Endothelial cell of umbilical vein (primary cell): ENCODE measurements at regions not wholly inside any gene's neighbourhood (a gene's known extent, or its start where the extent isn't known, plus 50 kb on each side); places are given as distances from the start of the nearest gene placed in this dataset.

Source experiments
- EZH2 ChIP-seq: IDR thresholded peaks from 2 replicates; pipeline ENCODE4 v1.6.1; 2012; ENCODE audit warnings: borderline replicate concordance, low read depth, mild to moderate bottlenecking, moderate library complexity, low read length, inconsistent platforms; ENCODE audit not compliant: severe bottlenecking
- POLR2A ChIP-seq: IDR thresholded peaks from 2 replicates; pipeline ENCODE4 v1.6.1; 2012; ENCODE audit warnings: low read depth, mild to moderate bottlenecking, control low read depth, low read length
- TF ChIP-seq, protein P1 (sequence below), 2 donors: IDR thresholded peaks; 1 replicate in 1 of 2; 2 replicates in 1 of 2; pipeline ENCODE4 v1.5.1; 2011; ENCODE audit warnings: low read length in 2 of 2, mild to moderate bottlenecking in 2 of 2, moderate library complexity in 2 of 2, control low read depth in 1 of 2, inconsistent platforms in 1 of 2, low read depth in 1 of 2; ENCODE audit not compliant: insufficient read depth in 1 of 2; ENCODE audit errors: extremely low read depth in 1 of 2

DNA sequence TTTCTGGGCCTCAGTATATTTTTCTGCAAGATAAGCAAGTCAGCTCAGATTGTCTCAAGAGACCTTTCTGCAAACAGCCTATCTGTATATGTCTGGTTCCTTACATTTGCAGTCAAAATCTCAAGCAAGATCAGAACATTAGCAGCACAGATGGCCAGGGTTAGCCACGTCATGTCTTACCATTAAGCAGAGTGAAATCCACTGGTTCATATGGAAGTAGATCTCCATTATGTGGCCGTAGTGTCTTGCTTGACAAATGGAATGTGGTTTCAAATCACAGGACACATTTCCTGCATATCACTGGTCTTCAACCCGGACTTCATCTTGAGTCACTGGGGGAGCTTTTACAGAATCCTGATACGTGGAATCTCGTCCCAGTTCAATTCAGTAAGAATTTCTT is 500.2 kb downstream of the FBXO15 start:
- TF ChIP-seq EZH2 (no peak), POLR2A (no peak)
- TF ChIP-seq, protein P1, sequence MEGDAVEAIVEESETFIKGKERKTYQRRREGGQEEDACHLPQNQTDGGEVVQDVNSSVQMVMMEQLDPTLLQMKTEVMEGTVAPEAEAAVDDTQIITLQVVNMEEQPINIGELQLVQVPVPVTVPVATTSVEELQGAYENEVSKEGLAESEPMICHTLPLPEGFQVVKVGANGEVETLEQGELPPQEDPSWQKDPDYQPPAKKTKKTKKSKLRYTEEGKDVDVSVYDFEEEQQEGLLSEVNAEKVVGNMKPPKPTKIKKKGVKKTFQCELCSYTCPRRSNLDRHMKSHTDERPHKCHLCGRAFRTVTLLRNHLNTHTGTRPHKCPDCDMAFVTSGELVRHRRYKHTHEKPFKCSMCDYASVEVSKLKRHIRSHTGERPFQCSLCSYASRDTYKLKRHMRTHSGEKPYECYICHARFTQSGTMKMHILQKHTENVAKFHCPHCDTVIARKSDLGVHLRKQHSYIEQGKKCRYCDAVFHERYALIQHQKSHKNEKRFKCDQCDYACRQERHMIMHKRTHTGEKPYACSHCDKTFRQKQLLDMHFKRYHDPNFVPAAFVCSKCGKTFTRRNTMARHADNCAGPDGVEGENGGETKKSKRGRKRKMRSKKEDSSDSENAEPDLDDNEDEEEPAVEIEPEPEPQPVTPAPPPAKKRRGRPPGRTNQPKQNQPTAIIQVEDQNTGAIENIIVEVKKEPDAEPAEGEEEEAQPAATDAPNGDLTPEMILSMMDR (IDR thresholded peaks at IDR 0.05; ENCODE audit: extremely low read depth in 1 of 2, insufficient read depth in 1 of 2, low read depth in 1 of 2, low read length in 2 of 2), result no peak
